GM12891 (cell line): ENCODE measurements at regions not wholly inside any gene's neighbourhood (a gene's known extent, or its start where the extent isn't known, plus 50 kb on each side); places are given as distances from the start of the nearest gene placed in this dataset.

Experiments
- DNase-seq: peaks from one replicate; pipeline ENCODE4 v3.0.0; 2011; ENCODE audit warnings: low spot score; ENCODE audit not compliant: insufficient read length
- FAIRE-seq: peaks from 2 replicates; lab custom pipeline; 2011; peaks lifted over from hg19 to GRCh38; lab: Jason Lieb, UNC
- PAX5 ChIP-seq: IDR thresholded peaks from 2 replicates; pipeline ENCODE4 v1.6.1; 2011; ENCODE audit warnings: low read length, moderate library complexity, mild to moderate bottlenecking; ENCODE audit not compliant: insufficient read depth, severe bottlenecking
- POLR2A ChIP-seq: IDR thresholded peaks from 2 replicates; pipeline ENCODE4 v1.6.1; 2011; ENCODE audit warnings: low read depth, low read length, control low read depth
- POLR2AphosphoS5 ChIP-seq: IDR thresholded peaks from 2 replicates; pipeline ENCODE4 v1.6.1; 2011; ENCODE audit warnings: low read depth, low read length, control low read depth
- POU2F2 ChIP-seq: IDR thresholded peaks from 2 replicates; pipeline ENCODE4 v1.6.1; 2011; ENCODE audit warnings: low read depth, mild to moderate bottlenecking, control low read depth, low read length, moderate library complexity
- SPI1 ChIP-seq: IDR thresholded peaks from 2 replicates; pipeline ENCODE4 v1.6.1; 2011; ENCODE audit warnings: low read depth, low read length, control low read depth
- TAF1 ChIP-seq: IDR thresholded peaks from 2 replicates; pipeline ENCODE4 v1.6.1; 2011; ENCODE audit warnings: low read depth, low read length, control low read depth

GRCh38 chr5:2439608-2440007 lies 311.9 kb downstream of the IRX2 start:
- no peak for TF ChIP-seq SPI1
- TF ChIP-seq POLR2AphosphoS5: no peak
- TF ChIP-seq POU2F2: no peak
- TF ChIP-seq TAF1: no peak
- no peak for TF ChIP-seq PAX5
- TF ChIP-seq POLR2A: no peak
- no peak for FAIRE-seq
- no peak for DNase-seq

GRCh38 chr5:2433086-2433485 lies 318.4 kb downstream of the IRX2 start:
- DNase-seq (no peak), FAIRE-seq (no peak)
- TF ChIP-seq SPI1 (no peak), POLR2AphosphoS5 (no peak), POU2F2 (no peak), PAX5 (no peak), POLR2A (no peak), TAF1 (no peak)

- no peak for FAIRE-seq
- DNase-seq: no peak
- TF ChIP-seq POLR2AphosphoS5 (no peak), TAF1 (no peak), PAX5 (no peak), POLR2A (no peak), POU2F2 (no peak), SPI1 (no peak)
Observed at GRCh38 chr5:2432076-2432920, 319.2 kb downstream of the IRX2 start.

DNA sequence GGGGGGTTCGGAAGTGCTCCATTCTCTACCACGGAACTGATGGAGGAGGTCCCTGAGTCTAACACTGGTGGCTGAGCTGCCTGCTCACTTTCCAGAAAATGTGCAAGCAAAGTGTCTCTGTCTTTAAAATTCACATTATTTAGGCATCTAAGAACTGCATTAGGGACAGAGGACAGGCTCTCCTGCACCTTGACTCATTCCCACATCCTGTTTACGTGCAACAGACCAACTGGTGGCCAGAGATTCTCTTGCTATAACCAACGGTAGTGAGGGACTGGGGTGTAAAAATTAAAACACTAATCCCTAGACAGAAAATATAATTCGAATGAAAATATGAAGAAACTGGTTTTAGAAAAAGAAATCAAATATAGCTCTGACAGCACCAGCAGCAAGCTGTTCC lies 320.9 kb downstream of the IRX2 start:
- no peak for TF ChIP-seq POU2F2
- no peak for TF ChIP-seq POLR2A
- TF ChIP-seq SPI1: no peak
- no peak for TF ChIP-seq TAF1
- DNase-seq (no peak), FAIRE-seq (no peak)

DNA sequence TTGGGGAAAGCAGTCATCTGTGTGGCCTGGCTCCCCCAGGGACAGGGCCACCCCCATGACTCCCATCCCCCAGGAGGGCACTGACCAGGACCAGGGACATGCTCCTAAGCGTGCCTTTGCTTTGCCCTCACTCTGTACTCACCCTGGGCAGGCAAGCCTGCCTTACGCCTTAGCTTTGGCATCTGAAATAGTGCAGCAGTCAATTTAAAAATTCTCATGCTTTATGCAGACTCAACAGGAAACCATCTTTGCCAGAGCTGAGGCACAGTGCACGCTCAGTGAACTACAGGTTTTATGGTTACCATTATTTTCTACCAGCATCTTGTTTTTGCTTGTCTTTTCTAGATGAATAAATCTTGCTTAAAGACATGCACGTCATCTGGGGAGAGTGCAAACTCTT lies 323.5 kb downstream of the IRX2 start:
- no peak for FAIRE-seq
- no peak for TF ChIP-seq TAF1
- TF ChIP-seq SPI1: no peak
- TF ChIP-seq POLR2AphosphoS5: no peak
- no peak for TF ChIP-seq PAX5
- no peak for TF ChIP-seq POU2F2
- no peak for TF ChIP-seq POLR2A
- DNase-seq: no peak

- no peak for TF ChIP-seq SPI1
- no peak for TF ChIP-seq TAF1
- no peak for TF ChIP-seq POLR2AphosphoS5
- TF ChIP-seq POLR2A: no peak
- no peak for TF ChIP-seq POU2F2
- TF ChIP-seq PAX5: no peak
- no peak for DNase-seq
- no peak for FAIRE-seq
Observed at GRCh38 chr5:2423634-2424033, 327.8 kb downstream of the IRX2 start.

DNA sequence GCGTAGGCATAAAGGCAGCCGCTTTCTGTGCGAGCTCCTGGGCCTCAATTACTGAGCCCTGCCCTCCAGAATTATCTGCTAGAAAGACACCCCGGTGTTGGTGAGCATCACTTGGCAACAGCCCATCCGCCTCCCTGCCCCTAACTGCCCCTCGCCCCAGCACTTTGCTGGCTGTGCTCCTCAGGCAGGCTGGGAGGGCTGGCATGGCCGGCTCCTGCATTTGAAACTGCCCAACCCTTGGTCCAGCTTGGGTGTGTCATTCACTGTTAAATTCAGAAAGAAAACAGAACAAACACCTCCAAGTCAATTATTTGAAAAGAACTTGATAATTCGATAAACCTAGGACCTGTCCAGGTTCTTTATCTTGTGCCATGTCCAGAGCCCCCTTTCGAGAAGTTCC lies 334.2 kb downstream of the IRX2 start:
- DNase-seq (no peak), FAIRE-seq (no peak)
- no peak for TF ChIP-seq POU2F2
- TF ChIP-seq SPI1: no peak
- no peak for TF ChIP-seq TAF1
- no peak for TF ChIP-seq PAX5

DNA sequence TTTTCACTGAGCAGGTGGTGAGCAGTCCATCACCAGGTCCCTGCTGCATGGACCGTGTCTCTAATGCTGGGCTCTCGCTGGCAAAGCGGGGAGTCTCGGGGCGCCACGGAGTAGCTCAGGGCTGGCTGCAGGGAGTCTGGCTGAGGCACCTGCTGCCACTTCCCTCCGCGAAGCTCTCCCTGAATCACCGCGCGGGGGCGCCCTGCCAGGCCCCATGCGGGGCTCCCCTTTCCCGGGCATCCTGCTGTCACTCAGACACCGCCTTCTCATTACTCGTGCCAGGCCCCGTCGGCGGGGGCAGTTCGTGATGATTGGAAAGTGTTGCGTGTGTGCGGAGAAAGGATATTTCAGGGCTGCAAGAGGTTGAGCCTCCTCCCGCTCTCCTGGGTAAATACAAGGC lies 335.8 kb downstream of the IRX2 start:
- no peak for FAIRE-seq
- TF ChIP-seq POLR2AphosphoS5 (no peak), POLR2A (no peak), SPI1 (no peak), TAF1 (no peak), PAX5 (no peak), POU2F2 (no peak)
- DNase-seq: no peak

DNA sequence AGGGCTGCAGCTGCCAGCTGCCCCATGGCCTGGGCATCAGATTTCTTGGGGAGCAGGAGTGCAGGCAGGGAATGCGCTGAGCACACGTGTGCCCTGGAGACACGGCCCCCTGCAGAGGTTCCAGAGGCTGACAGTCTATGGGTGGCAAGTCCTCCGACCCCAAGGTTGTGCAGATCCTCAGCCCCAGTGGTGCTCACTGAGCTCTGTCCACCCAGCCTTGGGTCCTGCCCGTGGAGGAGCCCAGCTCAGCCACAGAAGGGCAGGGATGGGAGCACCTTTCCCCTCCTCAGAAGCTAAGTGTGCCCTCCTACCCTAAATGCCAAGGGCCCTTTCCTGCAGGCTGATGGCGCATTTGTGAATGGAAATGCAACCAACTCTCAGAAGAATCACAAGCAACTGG lies 341.0 kb downstream of the IRX2 start:
- DNase-seq (no peak), FAIRE-seq (no peak)
- no peak for TF ChIP-seq POLR2A
- TF ChIP-seq SPI1: no peak
- TF ChIP-seq POLR2AphosphoS5: no peak
- TF ChIP-seq PAX5: no peak
- no peak for TF ChIP-seq POU2F2
- no peak for TF ChIP-seq TAF1

- TF ChIP-seq POU2F2: no peak
- TF ChIP-seq PAX5: no peak
- TF ChIP-seq POLR2AphosphoS5: no peak
- no peak for TF ChIP-seq SPI1
- TF ChIP-seq TAF1: no peak
- TF ChIP-seq POLR2A: no peak
- DNase-seq (no peak), FAIRE-seq (no peak)
Observed at GRCh38 chr5:2403296-2403695, 348.2 kb downstream of the IRX2 start.
